H1 (cell line): ENCODE measurements at regions not wholly inside any gene's neighbourhood (a gene's known extent, or its start where the extent isn't known, plus 50 kb on each side); places are given as distances from the start of the nearest gene placed in this dataset.

ENCODE experiments used
- BACH1 ChIP-seq: IDR thresholded peaks from 2 replicates; pipeline ENCODE4 v1.6.1; 2012; ENCODE audit warnings: low read length, improper control_type of control experiment
- CHD2 ChIP-seq: IDR thresholded peaks from 2 replicates; pipeline ENCODE4 v1.6.1; 2012; ENCODE audit warnings: low read length, improper control_type of control experiment
- CREB1 ChIP-seq: IDR thresholded peaks from 2 replicates; pipeline ENCODE4 v1.6.1; 2012; ENCODE audit warnings: inconsistent platforms
- EP300 ChIP-seq, 2 experiments: IDR thresholded peaks; 1 replicate in 1 of 2; 2 replicates in 1 of 2; pipeline ENCODE4 v1.6.1; 2011 to 2012; ENCODE audit warnings: low read depth in 2 of 2, low read length in 2 of 2, mild to moderate bottlenecking in 2 of 2, borderline replicate concordance in 1 of 2, inconsistent platforms in 1 of 2, moderate library complexity in 1 of 2
- JUN ChIP-seq: IDR thresholded peaks from 2 replicates; pipeline ENCODE4 v1.6.1; 2011; ENCODE audit warnings: low read depth, mild to moderate bottlenecking, improper control_type of control experiment, low read length
- POLR2A ChIP-seq, 2 experiments: IDR thresholded peaks; 1 replicate in 1 of 2; 2 replicates in 1 of 2; pipeline ENCODE4 v1.6.1; 2011; ENCODE audit warnings: low read depth in 2 of 2, low read length in 2 of 2, mild to moderate bottlenecking in 2 of 2; ENCODE audit errors: control extremely low read depth in 1 of 2
- POLR2AphosphoS5 ChIP-seq: IDR thresholded peaks from 2 replicates; pipeline ENCODE4 v1.6.1; 2011; ENCODE audit warnings: low read depth, low read length
- RFX5 ChIP-seq: IDR thresholded peaks from 2 replicates; pipeline ENCODE4 v1.6.1; 2011; ENCODE audit warnings: low read depth, low read length, improper control_type of control experiment, borderline replicate concordance
- SUZ12 ChIP-seq: fragments of 200-600 bp; sonication (generic); IDR thresholded peaks from 2 replicates; pipeline ENCODE4 v1.6.1; 2012; ENCODE audit warnings: mild to moderate bottlenecking, inconsistent platforms, low read length, moderate library complexity, mixed read lengths
- YY1 ChIP-seq: IDR thresholded peaks from 2 replicates; pipeline ENCODE4 v1.6.1; 2011; ENCODE audit warnings: low read depth, mild to moderate bottlenecking, low read length
- ZNF274 ChIP-seq: IDR thresholded peaks from 2 replicates; pipeline ENCODE4 v1.7.0; 2012; ENCODE audit warnings: low read length, borderline replicate concordance; ENCODE audit errors: extremely low read depth
- TF ChIP-seq, protein P1 (sequence below): IDR thresholded peaks from 2 replicates; pipeline ENCODE4 v1.6.1; 2011; ENCODE audit warnings: low read depth, mild to moderate bottlenecking, low read length; ENCODE audit not compliant: insufficient read depth
- TF ChIP-seq, protein P2 (sequence below), 3 experiments: IDR thresholded peaks; 1 replicate in 2 of 3; 2 replicates in 1 of 3; pipeline versions ENCODE4 v1.5.1 to v1.6.1; 2011; ENCODE audit warnings: low read length in 3 of 3, mild to moderate bottlenecking in 3 of 3, inconsistent platforms in 2 of 3, low read depth in 1 of 3, moderate library complexity in 1 of 3; ENCODE audit not compliant: insufficient read depth in 1 of 3; ENCODE audit errors: control extremely low read depth in 1 of 3

DNA sequence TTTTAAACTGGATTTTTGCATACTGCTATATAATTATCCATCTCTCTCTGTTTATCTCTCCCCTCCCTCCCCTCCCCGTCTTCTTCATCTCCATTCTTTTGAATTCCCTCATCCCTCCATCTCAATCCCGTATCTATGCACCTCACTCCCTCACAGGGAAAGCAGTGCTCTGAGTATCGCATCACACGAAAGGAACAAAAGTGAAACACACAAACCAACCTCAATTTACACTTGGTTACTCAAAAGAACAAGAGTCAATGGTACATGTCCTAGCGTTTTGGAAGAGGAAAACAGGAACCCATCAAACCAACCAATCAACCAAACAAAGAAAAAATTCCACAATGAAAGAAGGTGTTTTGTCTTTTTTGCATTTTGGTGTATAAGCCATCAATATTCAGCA, 115.1 kb downstream of the NBPF12 start:
- TF ChIP-seq POLR2A (IDR thresholded peaks at IDR 0.05; ENCODE audit: control extremely low read depth in 1 of 2, low read depth in 2 of 2, low read length in 2 of 2) (no peak), ZNF274 (no peak), CHD2 (no peak), SUZ12 (no peak), CREB1 (no peak), POLR2AphosphoS5 (no peak), EP300 (IDR thresholded peaks at IDR 0.05; ENCODE audit: borderline replicate concordance in 1 of 2, low read depth in 2 of 2, low read length in 2 of 2) (no peak), BACH1 (no peak), RFX5 (no peak), YY1 (no peak), JUN (no peak)
- TF ChIP-seq, protein P1, sequence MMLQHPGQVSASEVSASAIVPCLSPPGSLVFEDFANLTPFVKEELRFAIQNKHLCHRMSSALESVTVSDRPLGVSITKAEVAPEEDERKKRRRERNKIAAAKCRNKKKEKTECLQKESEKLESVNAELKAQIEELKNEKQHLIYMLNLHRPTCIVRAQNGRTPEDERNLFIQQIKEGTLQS = no peak
- TF ChIP-seq, protein P2, sequence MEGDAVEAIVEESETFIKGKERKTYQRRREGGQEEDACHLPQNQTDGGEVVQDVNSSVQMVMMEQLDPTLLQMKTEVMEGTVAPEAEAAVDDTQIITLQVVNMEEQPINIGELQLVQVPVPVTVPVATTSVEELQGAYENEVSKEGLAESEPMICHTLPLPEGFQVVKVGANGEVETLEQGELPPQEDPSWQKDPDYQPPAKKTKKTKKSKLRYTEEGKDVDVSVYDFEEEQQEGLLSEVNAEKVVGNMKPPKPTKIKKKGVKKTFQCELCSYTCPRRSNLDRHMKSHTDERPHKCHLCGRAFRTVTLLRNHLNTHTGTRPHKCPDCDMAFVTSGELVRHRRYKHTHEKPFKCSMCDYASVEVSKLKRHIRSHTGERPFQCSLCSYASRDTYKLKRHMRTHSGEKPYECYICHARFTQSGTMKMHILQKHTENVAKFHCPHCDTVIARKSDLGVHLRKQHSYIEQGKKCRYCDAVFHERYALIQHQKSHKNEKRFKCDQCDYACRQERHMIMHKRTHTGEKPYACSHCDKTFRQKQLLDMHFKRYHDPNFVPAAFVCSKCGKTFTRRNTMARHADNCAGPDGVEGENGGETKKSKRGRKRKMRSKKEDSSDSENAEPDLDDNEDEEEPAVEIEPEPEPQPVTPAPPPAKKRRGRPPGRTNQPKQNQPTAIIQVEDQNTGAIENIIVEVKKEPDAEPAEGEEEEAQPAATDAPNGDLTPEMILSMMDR (IDR thresholded peaks at IDR 0.05; ENCODE audit: control extremely low read depth in 1 of 3, insufficient read depth in 1 of 3, low read depth in 1 of 3, low read length in 3 of 3) = no peak
